ENCODE measurements at regions not wholly inside any gene's neighbourhood (a gene's known extent, or its start where the extent isn't known, plus 50 kb on each side); places are given as distances from the start of the nearest gene placed in this dataset.

GRCh38 chr10:44788147-44789129 is 122.7 kb upstream of the TMEM72 start:
- Mint-ChIP-seq H3K4me3 (no peak overlapping the region), H3K27me3 (ENCODE audit: low read depth in 3 of 3) (peaks cover 0 to 2% (median 1%) of the 10 kb centered on the region in 3 donors), H3K4me1 (no peaks in the 10 kb centered on the region), H3K9me3 (peaks cover 0 to 2% (median 0%) of the 10 kb centered on the region in 7 donors), H3K36me3 (no peaks in the 10 kb centered on the region), H3K27ac (no peak overlapping the region)
- Histone ChIP-seq H4K20me1 (ENCODE audit: insufficient read depth, low read length) (no peaks in the 10 kb centered on the region), H2AFZ (ENCODE audit: insufficient read depth, low read depth, low read length, poor library complexity, severe bottlenecking) (no peak overlapping the region), H3K9ac (ENCODE audit: insufficient read depth, low read length, poor library complexity, severe bottlenecking) (no peak overlapping the region), H3K9me3 (replicated peaks in 1 of 2; ENCODE audit: control insufficient read depth in 1 of 2, insufficient read depth in 1 of 2, low read length in 2 of 2) (no peaks in the 10 kb centered on the region), H3K27ac (ENCODE audit: low read depth in 1 of 2, low read length in 2 of 2) (no peak overlapping the region), H3K27me3 (ENCODE audit: control insufficient read depth in 2 of 2, insufficient read depth in 2 of 2, low read length in 2 of 2) (no peaks in the 10 kb centered on the region), H3K4me1 (ENCODE audit: control insufficient read depth in 1 of 2, insufficient read depth in 2 of 2, low read length in 2 of 2) (no peaks in the 10 kb centered on the region), H3K4me3 (replicated peaks in 1 of 3; ENCODE audit: low read depth in 2 of 3, low read length in 3 of 3) (no peak overlapping the region), H3K4me2 (replicated peaks; ENCODE audit: extremely low read depth, low read length, poor library complexity, severe bottlenecking) (no peak overlapping the region), H3K36me3 (replicated peaks in 1 of 2; ENCODE audit: control insufficient read depth in 1 of 2, insufficient read depth in 2 of 2, low read length in 2 of 2) (no peaks in the 10 kb centered on the region), H3K79me2 (ENCODE audit: insufficient read depth, low read length) (no peaks in the 10 kb centered on the region)
- WGBS (ENCODE audit: insufficient coverage): 88% methylated on average over 10 of the region's 12 CpGs
- intact Hi-C loops (cut with micrococcal nuclease): no loop called here
- no peak for DNase-seq
- TF ChIP-seq CTCF (IDR thresholded peaks at IDR 0.05): no peak

- Histone ChIP-seq H3K9me3 (replicated peaks in 1 of 2; ENCODE audit: control insufficient read depth in 1 of 2, insufficient read depth in 1 of 2, low read length in 2 of 2) (no peaks in the 10 kb centered on the region), H3K79me2 (ENCODE audit: insufficient read depth, low read length) (no peaks in the 10 kb centered on the region), H3K27me3 (ENCODE audit: control insufficient read depth in 2 of 2, insufficient read depth in 2 of 2, low read length in 2 of 2) (no peaks in the 10 kb centered on the region), H3K4me2 (replicated peaks; ENCODE audit: extremely low read depth, low read length, poor library complexity, severe bottlenecking) (no peak overlapping the region), H3K27ac (ENCODE audit: low read depth in 1 of 2, low read length in 2 of 2) (no peak overlapping the region), H2AFZ (ENCODE audit: insufficient read depth, low read depth, low read length, poor library complexity, severe bottlenecking) (no peak overlapping the region), H3K4me3 (replicated peaks in 1 of 3; ENCODE audit: low read depth in 2 of 3, low read length in 3 of 3) (no peak overlapping the region), H3K9ac (ENCODE audit: insufficient read depth, low read length, poor library complexity, severe bottlenecking) (no peak overlapping the region), H4K20me1 (ENCODE audit: insufficient read depth, low read length) (no peaks in the 10 kb centered on the region), H3K36me3 (replicated peaks in 1 of 2; ENCODE audit: control insufficient read depth in 1 of 2, insufficient read depth in 2 of 2, low read length in 2 of 2) (no peaks in the 10 kb centered on the region), H3K4me1 (ENCODE audit: control insufficient read depth in 1 of 2, insufficient read depth in 2 of 2, low read length in 2 of 2) (no peaks in the 10 kb centered on the region)
- Mint-ChIP-seq H3K9me3 (peaks cover 0 to 6% (median 0%) of the 10 kb centered on the region in 7 donors), H3K27ac (no peak overlapping the region), H3K27me3 (ENCODE audit: low read depth in 3 of 3) (peaks cover 2% of the 10 kb centered on the region in 3 donors), H3K4me1 (no peaks in the 10 kb centered on the region), H3K4me3 (no peak overlapping the region), H3K36me3 (no peaks in the 10 kb centered on the region)
- WGBS (ENCODE audit: insufficient coverage): 81% methylated on average over 2 of the region's 5 CpGs
- DNase-seq: no peak
- no peak for TF ChIP-seq CTCF (IDR thresholded peaks at IDR 0.05)
- intact Hi-C loops (cut with micrococcal nuclease): no loop called here
Measured at GRCh38 chr10:44792119-44792775, 118.9 kb upstream of the TMEM72 start.

All from CD14-positive monocyte (primary cell).